Eye (tissue), 1 donor: ENCODE measurements at regions not wholly inside any gene's neighbourhood (a gene's known extent, or its start where the extent isn't known, plus 50 kb on each side); places are given as distances from the start of the nearest gene placed in this dataset.

Experiments
- DNase-seq: peaks from one replicate; pipeline ENCODE4 v3.0.0-alpha.2; 2015

GRCh38 chr4:125956276-125956675 lies 641.5 kb downstream of the FAT4 start:
- no peak for DNase-seq

- no peak for DNase-seq
Measured at GRCh38 chr4:125958519-125958918, 643.8 kb downstream of the FAT4 start.

GRCh38 chr4:125961626-125962025 lies 646.9 kb downstream of the FAT4 start:
- no peak for DNase-seq

GRCh38 chr4:125975861-125976397 lies 661.2 kb downstream of the FAT4 start:
- no peak for DNase-seq

GRCh38 chr4:125979950-125980349 lies 665.2 kb downstream of the FAT4 start:
- DNase-seq, result no peak

- DNase-seq, result no peak
Measured at GRCh38 chr4:125983168-125983567, 668.4 kb downstream of the FAT4 start.

GRCh38 chr4:125985856-125986255 lies 671.1 kb downstream of the FAT4 start:
- DNase-seq, result no peak

- DNase-seq, result no peak
Measured at GRCh38 chr4:125986307-125986706, 671.6 kb downstream of the FAT4 start.

GRCh38 chr4:125988464-125988863 lies 673.7 kb downstream of the FAT4 start:
- no peak for DNase-seq

- no peak for DNase-seq
Measured at GRCh38 chr4:125991398-125991797, 676.6 kb downstream of the FAT4 start.

GRCh38 chr4:125992891-125993290 lies 678.1 kb downstream of the FAT4 start:
- no peak for DNase-seq

GRCh38 chr4:125994024-125994423 lies 679.3 kb downstream of the FAT4 start:
- no peak for DNase-seq

- no peak for DNase-seq
Measured at GRCh38 chr4:125994430-125994829, 679.7 kb downstream of the FAT4 start.

- no peak for DNase-seq
Measured at GRCh38 chr4:126004941-126005340, 690.2 kb downstream of the FAT4 start.

- no peak for DNase-seq
Measured at GRCh38 chr4:126007142-126007541, 692.4 kb downstream of the FAT4 start.

- no peak for DNase-seq
Measured at GRCh38 chr4:126012691-126013290, 698.0 kb downstream of the FAT4 start.

- DNase-seq, result no peak
Measured at GRCh38 chr4:126018274-126018673, 703.5 kb downstream of the FAT4 start.

- DNase-seq, result peak; percentile 21
Measured at GRCh38 chr4:126023896-126024295, 709.1 kb downstream of the FAT4 start.

GRCh38 chr4:126027601-126028000 lies 712.8 kb downstream of the FAT4 start:
- no peak for DNase-seq

- DNase-seq, result peak; percentile 39
Measured at GRCh38 chr4:126028876-126029275, 714.1 kb downstream of the FAT4 start.

GRCh38 chr4:126037231-126037630 lies 722.5 kb downstream of the FAT4 start:
- DNase-seq, result peak; percentile 4

GRCh38 chr4:126038502-126039144 lies 723.9 kb downstream of the FAT4 start:
- DNase-seq, result peak; percentile 20

- no peak for DNase-seq
Measured at GRCh38 chr4:126046081-126046614, 731.4 kb downstream of the FAT4 start.

GRCh38 chr4:126047114-126047513 lies 732.4 kb downstream of the FAT4 start:
- DNase-seq, result no peak
